ENCODE measurements at regions not wholly inside any gene's neighbourhood (a gene's known extent, or its start where the extent isn't known, plus 50 kb on each side); places are given as distances from the start of the nearest gene placed in this dataset.

- Histone ChIP-seq H2BK120ac (ENCODE audit: insufficient read depth, low read length, poor library complexity) (no peak overlapping the region), H3K27me3 (ENCODE audit: insufficient read depth, low read length) (no peaks in the 10 kb centered on the region), H3K18ac (ENCODE audit: low read length) (no peak overlapping the region), H2AFZ (ENCODE audit: insufficient read depth, low read length, poor library complexity) (no peak overlapping the region), H3K36me3 (ENCODE audit: control insufficient read depth in 1 of 2, insufficient read depth in 2 of 2, low read length in 2 of 2) (no peaks in the 10 kb centered on the region), H3K9me3 (ENCODE audit: insufficient read depth, low read depth, low read length) (peaks cover 4% of the 10 kb centered on the region), H4K12ac (ENCODE audit: low read depth, low read length) (no peak overlapping the region), H2AK5ac (ENCODE audit: low read length) (no peak overlapping the region), H2BK5ac (ENCODE audit: low read depth, low read length, poor library complexity) (no peak overlapping the region), H3K23ac (ENCODE audit: low read length) (no peak overlapping the region), H3K4ac (ENCODE audit: low read depth, low read length) (no peak overlapping the region), H3K4me3 (ENCODE audit: low read depth, low read length) (no peak overlapping the region), H3K4me1 (ENCODE audit: control insufficient read depth in 1 of 2, insufficient read depth in 2 of 2, low read length in 2 of 2) (no peaks in the 10 kb centered on the region), H3K14ac (ENCODE audit: low read length) (no peak overlapping the region), H4K8ac (ENCODE audit: low read depth, low read length) (no peak overlapping the region), H3K27ac (ENCODE audit: low read depth, low read length) (no peak overlapping the region), H4K91ac (ENCODE audit: low read depth, low read length) (no peak overlapping the region), H2BK12ac (ENCODE audit: low read length) (no peak overlapping the region), H3K9ac (ENCODE audit: low read length) (no peak overlapping the region), H3K79me2 (ENCODE audit: control insufficient read depth, insufficient read depth, low read length, poor library complexity) (no peaks in the 10 kb centered on the region), H3K4me2 (ENCODE audit: low read length) (no peak overlapping the region), H3K79me1 (ENCODE audit: low read length) (no peaks in the 10 kb centered on the region)
- WGBS (ENCODE audit: extremely low coverage, insufficient coverage, insufficient read length), result no CpG with 5 or more reads among the region's 6 CpGs
- DNase-seq, result no peak
Measured at GRCh38 chr18:73983970-73984369, 163.7 kb downstream of the FBXO15 start.

GRCh38 chr18:73983496-73983895, 164.1 kb downstream of the FBXO15 start:
- Histone ChIP-seq H3K23ac (ENCODE audit: low read length) (no peak overlapping the region), H3K79me1 (ENCODE audit: low read length) (no peaks in the 10 kb centered on the region), H3K18ac (ENCODE audit: low read length) (no peak overlapping the region), H3K9ac (ENCODE audit: low read length) (no peak overlapping the region), H2AFZ (ENCODE audit: insufficient read depth, low read length, poor library complexity) (no peak overlapping the region), H3K4me2 (ENCODE audit: low read length) (no peak overlapping the region), H2BK12ac (ENCODE audit: low read length) (no peak overlapping the region), H3K4ac (ENCODE audit: low read depth, low read length) (no peak overlapping the region), H4K91ac (ENCODE audit: low read depth, low read length) (no peak overlapping the region), H3K9me3 (ENCODE audit: insufficient read depth, low read depth, low read length) (peaks cover 4% of the 10 kb centered on the region), H4K8ac (ENCODE audit: low read depth, low read length) (no peak overlapping the region), H3K27me3 (ENCODE audit: insufficient read depth, low read length) (no peaks in the 10 kb centered on the region), H3K36me3 (ENCODE audit: control insufficient read depth in 1 of 2, insufficient read depth in 2 of 2, low read length in 2 of 2) (no peaks in the 10 kb centered on the region), H3K4me3 (ENCODE audit: low read depth, low read length) (no peak overlapping the region), H2BK5ac (ENCODE audit: low read depth, low read length, poor library complexity) (no peak overlapping the region), H2BK120ac (ENCODE audit: insufficient read depth, low read length, poor library complexity) (no peak overlapping the region), H3K4me1 (ENCODE audit: control insufficient read depth in 1 of 2, insufficient read depth in 2 of 2, low read length in 2 of 2) (no peaks in the 10 kb centered on the region), H2AK5ac (ENCODE audit: low read length) (no peak overlapping the region), H3K14ac (ENCODE audit: low read length) (no peak overlapping the region), H4K12ac (ENCODE audit: low read depth, low read length) (no peak overlapping the region), H3K27ac (ENCODE audit: low read depth, low read length) (no peak overlapping the region), H3K79me2 (ENCODE audit: control insufficient read depth, insufficient read depth, low read length, poor library complexity) (no peaks in the 10 kb centered on the region)
- peak in 1 of 2 donors; percentile 41 for DNase-seq
- WGBS (ENCODE audit: extremely low coverage, insufficient coverage, insufficient read length), result no CpG with 5 or more reads among the region's 5 CpGs

GRCh38 chr18:73981796-73982195, 165.8 kb downstream of the FBXO15 start:
- H2BK12ac ChIP-seq (ENCODE audit: low read length), result no peak overlapping the region
- no peak overlapping the region for H3K4me3 ChIP-seq (ENCODE audit: low read depth, low read length)
- H3K27ac ChIP-seq (ENCODE audit: low read depth, low read length), result no peak overlapping the region
- no peak overlapping the region for H4K8ac ChIP-seq (ENCODE audit: low read depth, low read length)
- no peak overlapping the region for H2AK5ac ChIP-seq (ENCODE audit: low read length)
- no peaks in the 10 kb centered on the region for H3K79me2 ChIP-seq (ENCODE audit: control insufficient read depth, insufficient read depth, low read length, poor library complexity)
- no peak for DNase-seq
- no CpG with 5 or more reads among the region's 4 CpGs for WGBS (ENCODE audit: extremely low coverage, insufficient coverage, insufficient read length)
- H3K23ac ChIP-seq (ENCODE audit: low read length), result no peak overlapping the region
- peaks cover 2% of the 10 kb centered on the region for H3K9me3 ChIP-seq (ENCODE audit: insufficient read depth, low read depth, low read length)
- no peaks in the 10 kb centered on the region for H3K4me1 ChIP-seq (ENCODE audit: control insufficient read depth in 1 of 2, insufficient read depth in 2 of 2, low read length in 2 of 2)
- H3K18ac ChIP-seq (ENCODE audit: low read length), result no peak overlapping the region
- no peak overlapping the region for H2BK120ac ChIP-seq (ENCODE audit: insufficient read depth, low read length, poor library complexity)
- H2AFZ ChIP-seq (ENCODE audit: insufficient read depth, low read length, poor library complexity), result no peak overlapping the region
- no peaks in the 10 kb centered on the region for H3K27me3 ChIP-seq (ENCODE audit: insufficient read depth, low read length)
- no peaks in the 10 kb centered on the region for H3K79me1 ChIP-seq (ENCODE audit: low read length)
- no peak overlapping the region for H4K12ac ChIP-seq (ENCODE audit: low read depth, low read length)
- H3K9ac ChIP-seq (ENCODE audit: low read length), result no peak overlapping the region
- no peak overlapping the region for H4K91ac ChIP-seq (ENCODE audit: low read depth, low read length)
- H3K4ac ChIP-seq (ENCODE audit: low read depth, low read length), result no peak overlapping the region
- H2BK5ac ChIP-seq (ENCODE audit: low read depth, low read length, poor library complexity), result no peak overlapping the region
- no peak overlapping the region for H3K4me2 ChIP-seq (ENCODE audit: low read length)
- no peak overlapping the region for H3K14ac ChIP-seq (ENCODE audit: low read length)
- no peaks in the 10 kb centered on the region for H3K36me3 ChIP-seq (ENCODE audit: control insufficient read depth in 1 of 2, insufficient read depth in 2 of 2, low read length in 2 of 2)

DNA sequence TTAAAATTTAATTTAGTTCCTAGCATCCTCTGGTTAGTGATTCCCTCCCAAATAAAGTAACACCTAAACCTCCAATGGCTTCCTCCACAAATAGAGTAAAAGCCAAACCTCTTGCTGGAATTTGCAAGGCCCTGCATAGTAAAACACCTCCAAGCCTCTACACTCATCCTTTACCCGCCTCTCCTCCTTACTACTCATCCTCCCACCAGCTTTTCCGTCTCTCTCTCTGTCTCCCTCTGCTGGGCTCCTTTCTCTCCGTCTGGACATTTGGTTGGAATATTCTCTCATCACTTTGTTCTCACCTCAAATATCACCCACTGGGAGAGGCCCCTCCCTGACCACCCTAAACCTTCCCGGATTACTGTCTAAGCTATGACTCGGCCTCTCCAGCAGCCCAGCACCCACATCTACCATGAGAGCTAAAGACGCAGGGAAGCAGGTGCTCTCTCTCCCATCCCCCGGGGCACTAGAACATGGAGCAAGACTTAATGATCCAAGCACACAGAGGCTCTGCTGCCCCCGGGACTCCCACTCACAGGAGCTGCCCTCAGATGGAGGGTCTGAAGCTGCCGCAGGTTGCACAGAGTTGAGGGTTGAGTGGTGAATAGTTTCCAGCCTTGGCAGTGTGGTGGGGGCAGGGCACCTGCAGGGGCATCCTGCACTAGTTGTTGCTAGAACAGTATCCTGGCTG, 167.2 kb downstream of the FBXO15 start:
- no CpG with 5 or more reads among the region's 9 CpGs for WGBS (ENCODE audit: extremely low coverage, insufficient coverage, insufficient read length)

More for the DNA sequence above, 167.2 kb downstream of the FBXO15 start:
- H2BK120ac ChIP-seq (ENCODE audit: insufficient read depth, low read length, poor library complexity), result no peak overlapping the region
- H3K79me1 ChIP-seq (ENCODE audit: low read length), result no peaks in the 10 kb centered on the region
- H3K4me3 ChIP-seq (ENCODE audit: low read depth, low read length), result no peak overlapping the region
- no peak overlapping the region for H4K8ac ChIP-seq (ENCODE audit: low read depth, low read length)
- H3K9ac ChIP-seq (ENCODE audit: low read length), result no peak overlapping the region
- no peak overlapping the region for H3K27ac ChIP-seq (ENCODE audit: low read depth, low read length)
- no peaks in the 10 kb centered on the region for H3K36me3 ChIP-seq (ENCODE audit: control insufficient read depth in 1 of 2, insufficient read depth in 2 of 2, low read length in 2 of 2)
- no peak overlapping the region for H2AFZ ChIP-seq (ENCODE audit: insufficient read depth, low read length, poor library complexity)
- no peak overlapping the region for H2AK5ac ChIP-seq (ENCODE audit: low read length)
- H2BK5ac ChIP-seq (ENCODE audit: low read depth, low read length, poor library complexity), result no peak overlapping the region
- H3K14ac ChIP-seq (ENCODE audit: low read length), result no peak overlapping the region
- peak in 1 of 2 donors; percentile 41 for DNase-seq
- no peak overlapping the region for H2BK12ac ChIP-seq (ENCODE audit: low read length)
- H4K91ac ChIP-seq (ENCODE audit: low read depth, low read length), result no peak overlapping the region
- H3K4me1 ChIP-seq (ENCODE audit: control insufficient read depth in 1 of 2, insufficient read depth in 2 of 2, low read length in 2 of 2), result no peaks in the 10 kb centered on the region
- no peak overlapping the region for H3K4ac ChIP-seq (ENCODE audit: low read depth, low read length)
- H3K27me3 ChIP-seq (ENCODE audit: insufficient read depth, low read length), result no peaks in the 10 kb centered on the region
- no peak overlapping the region for H3K18ac ChIP-seq (ENCODE audit: low read length)
- H3K23ac ChIP-seq (ENCODE audit: low read length), result no peak overlapping the region
- no peaks in the 10 kb centered on the region for H3K79me2 ChIP-seq (ENCODE audit: control insufficient read depth, insufficient read depth, low read length, poor library complexity)
- peaks cover 2% of the 10 kb centered on the region for H3K9me3 ChIP-seq (ENCODE audit: insufficient read depth, low read depth, low read length)
- H3K4me2 ChIP-seq (ENCODE audit: low read length), result no peak overlapping the region
- no peak overlapping the region for H4K12ac ChIP-seq (ENCODE audit: low read depth, low read length)

Data from trophoblast cell (in vitro differentiated cells and primary cell).